Sigmoid colon (tissue), 4 donors: ENCODE measurements at regions not wholly inside any gene's neighbourhood (a gene's known extent, or its start where the extent isn't known, plus 50 kb on each side); places are given as distances from the start of the nearest gene placed in this dataset.

Experiments
- POLR2A ChIP-seq, 2 donors: fragments of 450-650 bp; IDR thresholded peaks; one replicate each; pipeline ENCODE4 v1.6.1; 2016; ENCODE audit warnings: antibody characterized with exemption in 2 of 2, mild to moderate bottlenecking in 2 of 2, moderate library complexity in 2 of 2
- POLR2AphosphoS5 ChIP-seq, 4 donors: sonication (generic); formaldehyde crosslinking; IDR thresholded peaks; one replicate each; pipeline ENCODE4 v1.6.1; 2017; ENCODE audit warnings: antibody characterized with exemption in 4 of 4

- TF ChIP-seq POLR2A (IDR thresholded peaks at IDR 0.05) (no peak), POLR2AphosphoS5 (IDR thresholded peaks at IDR 0.05) (no peak)
These were observed 73.4 kb upstream of the FOXE1 start for GRCh38 chr9:97779608-97780007.
